ENCODE measurements at regions not wholly inside any gene's neighbourhood (a gene's known extent, or its start where the extent isn't known, plus 50 kb on each side); places are given as distances from the start of the nearest gene placed in this dataset.

DNA sequence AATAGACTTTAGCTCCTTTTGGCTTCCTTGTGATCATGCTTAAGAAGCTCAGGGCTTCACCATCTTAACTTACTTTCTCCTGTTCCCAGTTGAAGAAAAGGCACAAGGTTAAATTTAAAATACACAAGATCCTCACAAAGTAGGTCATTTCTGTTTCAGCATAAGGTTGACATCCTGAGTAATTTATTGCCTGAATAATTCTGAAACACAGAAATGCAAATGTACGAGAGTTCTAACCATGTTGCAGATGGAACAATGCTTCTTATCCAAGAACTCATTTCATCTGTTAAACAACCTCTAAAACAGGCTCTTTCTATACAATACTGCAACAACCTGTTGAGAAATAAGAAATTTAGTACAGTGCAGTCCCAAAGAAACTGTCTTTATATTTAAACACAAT lies 395.2 kb downstream of the BCL11A start:
- no peak for TF ChIP-seq POLR2AphosphoS5 (IDR thresholded peaks at IDR 0.05; ENCODE audit: low read depth)
- TF ChIP-seq, protein P1, sequence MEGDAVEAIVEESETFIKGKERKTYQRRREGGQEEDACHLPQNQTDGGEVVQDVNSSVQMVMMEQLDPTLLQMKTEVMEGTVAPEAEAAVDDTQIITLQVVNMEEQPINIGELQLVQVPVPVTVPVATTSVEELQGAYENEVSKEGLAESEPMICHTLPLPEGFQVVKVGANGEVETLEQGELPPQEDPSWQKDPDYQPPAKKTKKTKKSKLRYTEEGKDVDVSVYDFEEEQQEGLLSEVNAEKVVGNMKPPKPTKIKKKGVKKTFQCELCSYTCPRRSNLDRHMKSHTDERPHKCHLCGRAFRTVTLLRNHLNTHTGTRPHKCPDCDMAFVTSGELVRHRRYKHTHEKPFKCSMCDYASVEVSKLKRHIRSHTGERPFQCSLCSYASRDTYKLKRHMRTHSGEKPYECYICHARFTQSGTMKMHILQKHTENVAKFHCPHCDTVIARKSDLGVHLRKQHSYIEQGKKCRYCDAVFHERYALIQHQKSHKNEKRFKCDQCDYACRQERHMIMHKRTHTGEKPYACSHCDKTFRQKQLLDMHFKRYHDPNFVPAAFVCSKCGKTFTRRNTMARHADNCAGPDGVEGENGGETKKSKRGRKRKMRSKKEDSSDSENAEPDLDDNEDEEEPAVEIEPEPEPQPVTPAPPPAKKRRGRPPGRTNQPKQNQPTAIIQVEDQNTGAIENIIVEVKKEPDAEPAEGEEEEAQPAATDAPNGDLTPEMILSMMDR (IDR thresholded peaks at IDR 0.05; ENCODE audit: insufficient read depth, low read length), result no peak
- no peak for TF ChIP-seq SPI1 (IDR thresholded peaks at IDR 0.05; ENCODE audit: borderline replicate concordance, low read depth)
- no peak for TF ChIP-seq REST (IDR thresholded peaks at IDR 0.05; ENCODE audit: insufficient replicate concordance, low read depth)
- no peak for TF ChIP-seq GABPA (IDR thresholded peaks at IDR 0.05; ENCODE audit: low read depth)
- DNase-seq (ENCODE audit: low read depth in 1 of 2, low spot score in 1 of 2), result no peak
- Histone ChIP-seq H3K27ac (replicated peaks) (no peak overlapping the region), H3K27me3 (ENCODE audit: insufficient read depth, poor library complexity, severe bottlenecking) (no peaks in the 10 kb centered on the region), H3K4me3 (replicated peaks; ENCODE audit: insufficient read depth, low read length) (no peak overlapping the region)

- TF ChIP-seq SPI1 (IDR thresholded peaks at IDR 0.05; ENCODE audit: borderline replicate concordance, low read depth) (no peak), POLR2AphosphoS5 (IDR thresholded peaks at IDR 0.05; ENCODE audit: low read depth) (no peak)
- no peak overlapping the region for H3K27ac ChIP-seq (replicated peaks)
- no peaks in the 10 kb centered on the region for H3K27me3 ChIP-seq (ENCODE audit: insufficient read depth, poor library complexity, severe bottlenecking)
- no peak for DNase-seq (ENCODE audit: low read depth in 1 of 2, low spot score in 1 of 2)
- no peak overlapping the region for H3K4me3 ChIP-seq (replicated peaks; ENCODE audit: insufficient read depth, low read length)
Observed at GRCh38 chr2:60157283-60157682, 396.2 kb downstream of the BCL11A start.

GRCh38 chr2:60154142-60154541 lies 399.3 kb downstream of the BCL11A start:
- no peak overlapping the region for H3K27ac ChIP-seq (replicated peaks)
- no peak for TF ChIP-seq GABPA (IDR thresholded peaks at IDR 0.05; ENCODE audit: low read depth)
- TF ChIP-seq POLR2AphosphoS5 (IDR thresholded peaks at IDR 0.05; ENCODE audit: low read depth), result no peak
- no peak for TF ChIP-seq REST (IDR thresholded peaks at IDR 0.05; ENCODE audit: insufficient replicate concordance, low read depth)
- TF ChIP-seq, protein P1 (IDR thresholded peaks at IDR 0.05; ENCODE audit: insufficient read depth, low read length), result no peak
- no peak for TF ChIP-seq SPI1 (IDR thresholded peaks at IDR 0.05; ENCODE audit: borderline replicate concordance, low read depth)
- H3K27me3 ChIP-seq (ENCODE audit: insufficient read depth, poor library complexity, severe bottlenecking), result no peaks in the 10 kb centered on the region
- no peak overlapping the region for H3K4me3 ChIP-seq (replicated peaks; ENCODE audit: insufficient read depth, low read length)
- no peak for DNase-seq (ENCODE audit: low read depth in 1 of 2, low spot score in 1 of 2)

DNA sequence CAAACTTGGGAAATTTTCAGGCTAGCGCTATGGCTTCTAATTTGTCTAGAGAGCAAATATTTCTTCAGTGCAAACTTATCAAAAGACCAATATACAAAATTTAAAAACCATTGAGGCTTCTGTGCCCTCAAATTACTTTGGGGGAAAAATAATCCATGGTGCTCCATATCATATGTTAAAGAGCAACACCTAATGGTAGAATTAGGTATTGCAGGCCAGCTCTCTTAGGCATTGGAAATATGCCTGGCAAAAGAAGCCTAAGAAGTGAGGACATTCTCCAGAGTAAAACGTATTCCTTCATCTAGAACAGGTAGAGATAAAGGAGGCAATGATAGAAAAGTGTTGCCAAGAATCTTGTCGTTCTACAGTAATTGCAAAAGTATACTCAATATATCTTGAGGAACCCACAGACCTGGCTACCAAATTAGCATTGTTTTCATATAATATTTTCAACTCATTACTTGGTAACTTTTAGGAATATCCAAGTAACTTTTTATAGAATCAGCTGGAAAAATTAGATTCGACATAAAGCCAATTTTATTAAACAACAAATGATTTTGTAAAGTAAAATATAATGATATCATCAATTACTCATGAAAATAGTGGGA lies 401.1 kb downstream of the BCL11A start:
- peak in 1 of 2 experiments; percentile 39 for DNase-seq (ENCODE audit: low read depth in 1 of 2, low spot score in 1 of 2)
- Histone ChIP-seq H3K27ac (replicated peaks) (no peak overlapping the region), H3K4me3 (replicated peaks; ENCODE audit: insufficient read depth, low read length) (no peak overlapping the region), H3K27me3 (ENCODE audit: insufficient read depth, poor library complexity, severe bottlenecking) (no peaks in the 10 kb centered on the region)
- TF ChIP-seq POLR2AphosphoS5 (IDR thresholded peaks at IDR 0.05; ENCODE audit: low read depth), result no peak
- TF ChIP-seq, protein P1 (IDR thresholded peaks at IDR 0.05; ENCODE audit: insufficient read depth, low read length), result peak; percentile 71

Data from HL-60 (cell line).